ENCODE measurements at regions not wholly inside any gene's neighbourhood (a gene's known extent, or its start where the extent isn't known, plus 50 kb on each side); places are given as distances from the start of the nearest gene placed in this dataset.

- no peak overlapping the region for H3K4me3 ChIP-seq (ENCODE audit: low read depth, low read length)
- TF ChIP-seq, protein P1, sequence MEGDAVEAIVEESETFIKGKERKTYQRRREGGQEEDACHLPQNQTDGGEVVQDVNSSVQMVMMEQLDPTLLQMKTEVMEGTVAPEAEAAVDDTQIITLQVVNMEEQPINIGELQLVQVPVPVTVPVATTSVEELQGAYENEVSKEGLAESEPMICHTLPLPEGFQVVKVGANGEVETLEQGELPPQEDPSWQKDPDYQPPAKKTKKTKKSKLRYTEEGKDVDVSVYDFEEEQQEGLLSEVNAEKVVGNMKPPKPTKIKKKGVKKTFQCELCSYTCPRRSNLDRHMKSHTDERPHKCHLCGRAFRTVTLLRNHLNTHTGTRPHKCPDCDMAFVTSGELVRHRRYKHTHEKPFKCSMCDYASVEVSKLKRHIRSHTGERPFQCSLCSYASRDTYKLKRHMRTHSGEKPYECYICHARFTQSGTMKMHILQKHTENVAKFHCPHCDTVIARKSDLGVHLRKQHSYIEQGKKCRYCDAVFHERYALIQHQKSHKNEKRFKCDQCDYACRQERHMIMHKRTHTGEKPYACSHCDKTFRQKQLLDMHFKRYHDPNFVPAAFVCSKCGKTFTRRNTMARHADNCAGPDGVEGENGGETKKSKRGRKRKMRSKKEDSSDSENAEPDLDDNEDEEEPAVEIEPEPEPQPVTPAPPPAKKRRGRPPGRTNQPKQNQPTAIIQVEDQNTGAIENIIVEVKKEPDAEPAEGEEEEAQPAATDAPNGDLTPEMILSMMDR (IDR thresholded peaks at IDR 0.05; ENCODE audit: low read depth, low read length, missing control alignments): no peak
- no peak for DNase-seq
- no peak overlapping the region for H3K27ac ChIP-seq
- H3K27me3 ChIP-seq (replicated peaks): no peaks in the 10 kb centered on the region
- no peaks in the 10 kb centered on the region for H3K36me3 ChIP-seq (replicated peaks)
- in situ Hi-C loops (cut with HindIII; ENCODE audit: low pct_ligation_motif_present, low sequenced_read_pairs): no loop called here
These were observed 302.0 kb downstream of the ZBBX start for GRCh38 chr3:167078070-167078622.

DNA sequence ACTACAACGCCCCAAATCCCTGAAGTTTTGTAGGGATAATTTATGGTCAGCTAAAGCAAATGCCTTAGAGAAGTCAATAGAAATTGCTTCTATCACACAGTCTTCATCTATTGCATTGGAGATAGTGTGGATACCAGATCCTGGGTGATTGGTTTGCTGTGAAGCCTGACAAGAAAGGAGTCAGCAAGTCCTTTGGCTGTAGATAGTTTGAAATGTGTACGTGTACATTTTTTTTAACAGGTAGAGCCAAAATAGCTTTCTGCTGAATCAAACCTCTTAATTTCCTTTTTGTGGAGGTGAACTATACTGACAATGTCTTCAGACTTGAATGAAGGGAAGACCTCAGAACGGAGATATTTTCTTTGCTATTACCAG lies 312.3 kb downstream of the ZBBX start:
- Histone ChIP-seq H3K36me3 (replicated peaks) (no peaks in the 10 kb centered on the region), H3K27ac (no peak overlapping the region), H3K27me3 (replicated peaks) (no peaks in the 10 kb centered on the region), H3K4me3 (ENCODE audit: low read depth, low read length) (no peak overlapping the region)
- in situ Hi-C loops (cut with HindIII; ENCODE audit: low pct_ligation_motif_present, low sequenced_read_pairs): no loop called here
- TF ChIP-seq, protein P1 (IDR thresholded peaks at IDR 0.05; ENCODE audit: low read depth, low read length, missing control alignments): no peak
- no peak for DNase-seq

- in situ Hi-C loops (cut with HindIII; ENCODE audit: low pct_ligation_motif_present, low sequenced_read_pairs): no loop called here
- TF ChIP-seq, protein P1 (IDR thresholded peaks at IDR 0.05; ENCODE audit: low read depth, low read length, missing control alignments): no peak
- Histone ChIP-seq H3K27ac (no peak overlapping the region), H3K4me3 (ENCODE audit: low read depth, low read length) (no peak overlapping the region), H3K27me3 (replicated peaks) (no peaks in the 10 kb centered on the region), H3K36me3 (replicated peaks) (no peaks in the 10 kb centered on the region)
- no peak for DNase-seq
These were observed 312.9 kb downstream of the ZBBX start for GRCh38 chr3:167066977-167067786.

- Histone ChIP-seq H3K27me3 (replicated peaks) (no peaks in the 10 kb centered on the region), H3K4me3 (ENCODE audit: low read depth, low read length) (no peak overlapping the region), H3K27ac (no peak overlapping the region), H3K36me3 (replicated peaks) (no peaks in the 10 kb centered on the region)
- no peak for DNase-seq
- TF ChIP-seq, protein P1 (IDR thresholded peaks at IDR 0.05; ENCODE audit: low read depth, low read length, missing control alignments): no peak
- in situ Hi-C loops (cut with HindIII; ENCODE audit: low pct_ligation_motif_present, low sequenced_read_pairs): no loop called here
These were observed 322.5 kb downstream of the ZBBX start for GRCh38 chr3:167057581-167057980.

- TF ChIP-seq, protein P1 (IDR thresholded peaks at IDR 0.05; ENCODE audit: low read depth, low read length, missing control alignments): no peak
- H3K36me3 ChIP-seq (replicated peaks): no peaks in the 10 kb centered on the region
- in situ Hi-C loops (cut with HindIII; ENCODE audit: low pct_ligation_motif_present, low sequenced_read_pairs): no loop called here
- H3K27me3 ChIP-seq (replicated peaks): no peaks in the 10 kb centered on the region
- no peak overlapping the region for H3K27ac ChIP-seq
- H3K4me3 ChIP-seq (ENCODE audit: low read depth, low read length): no peak overlapping the region
- DNase-seq: no peak
These were observed 325.2 kb downstream of the ZBBX start for GRCh38 chr3:167054926-167055325.

All from brain microvascular endothelial cell (primary cell).